B cell (primary cell): ENCODE measurements at regions not wholly inside any gene's neighbourhood (a gene's known extent, or its start where the extent isn't known, plus 50 kb on each side); places are given as distances from the start of the nearest gene placed in this dataset.

Experiments
- EZH2 ChIP-seq: IDR thresholded peaks from 2 replicates; pipeline ENCODE4 v1.6.1; 2012; ENCODE audit warnings: borderline replicate concordance, low read depth, mild to moderate bottlenecking, moderate library complexity, low read length; ENCODE audit not compliant: insufficient read depth, poor library complexity, severe bottlenecking
- TF ChIP-seq, protein P1 (sequence below): fragments of 200-600 bp; IDR thresholded peaks from one replicate; pipeline ENCODE4 v1.8.0; 2022; ENCODE audit warnings: antibody characterized with exemption, mild to moderate bottlenecking

DNA sequence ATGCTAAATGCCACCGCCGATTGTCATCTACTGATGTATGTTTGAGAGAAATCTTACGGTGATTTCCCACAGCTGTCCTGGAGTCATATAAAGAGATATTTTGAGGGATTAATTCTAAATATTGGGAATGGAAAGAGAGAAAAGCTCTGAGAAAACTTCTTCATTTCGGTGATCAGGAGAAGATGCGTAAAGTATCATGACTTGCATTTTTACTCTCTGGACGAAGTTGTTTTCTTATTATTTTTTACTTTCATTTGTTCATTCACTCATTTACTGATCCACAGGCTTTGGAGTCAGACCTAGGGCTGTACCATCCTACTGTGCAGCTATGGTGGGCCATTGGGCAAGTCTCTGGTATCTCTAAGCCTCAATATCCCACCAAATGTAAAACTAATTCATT lies 58.4 kb upstream of the RUNX1 start:
- TF ChIP-seq, protein P1, sequence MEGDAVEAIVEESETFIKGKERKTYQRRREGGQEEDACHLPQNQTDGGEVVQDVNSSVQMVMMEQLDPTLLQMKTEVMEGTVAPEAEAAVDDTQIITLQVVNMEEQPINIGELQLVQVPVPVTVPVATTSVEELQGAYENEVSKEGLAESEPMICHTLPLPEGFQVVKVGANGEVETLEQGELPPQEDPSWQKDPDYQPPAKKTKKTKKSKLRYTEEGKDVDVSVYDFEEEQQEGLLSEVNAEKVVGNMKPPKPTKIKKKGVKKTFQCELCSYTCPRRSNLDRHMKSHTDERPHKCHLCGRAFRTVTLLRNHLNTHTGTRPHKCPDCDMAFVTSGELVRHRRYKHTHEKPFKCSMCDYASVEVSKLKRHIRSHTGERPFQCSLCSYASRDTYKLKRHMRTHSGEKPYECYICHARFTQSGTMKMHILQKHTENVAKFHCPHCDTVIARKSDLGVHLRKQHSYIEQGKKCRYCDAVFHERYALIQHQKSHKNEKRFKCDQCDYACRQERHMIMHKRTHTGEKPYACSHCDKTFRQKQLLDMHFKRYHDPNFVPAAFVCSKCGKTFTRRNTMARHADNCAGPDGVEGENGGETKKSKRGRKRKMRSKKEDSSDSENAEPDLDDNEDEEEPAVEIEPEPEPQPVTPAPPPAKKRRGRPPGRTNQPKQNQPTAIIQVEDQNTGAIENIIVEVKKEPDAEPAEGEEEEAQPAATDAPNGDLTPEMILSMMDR, result no peak
- no peak for TF ChIP-seq EZH2
